Loucy (cell line): ENCODE measurements at regions not wholly inside any gene's neighbourhood (a gene's known extent, or its start where the extent isn't known, plus 50 kb on each side); places are given as distances from the start of the nearest gene placed in this dataset.

Experiments
- H2AFZ ChIP-seq: fragments of 200-600 bp; sonication (generic); 2 replicates; pipeline ENCODE4 v1.6.0; 2016; ENCODE audit warnings: antibody characterized with exemption, mild to moderate bottlenecking, low read length, moderate library complexity
- H3F3A ChIP-seq: fragments of 200-600 bp; 2 replicates; pipeline ENCODE4 v1.6.0; 2016; ENCODE audit warnings: antibody characterized with exemption, low read depth, mild to moderate bottlenecking
- H3K27me3 ChIP-seq: fragments of 200-600 bp; sonication (generic); 2 replicates; pipeline ENCODE4 v1.6.1; 2014; ENCODE audit warnings: low read length, mild to moderate bottlenecking; ENCODE audit not compliant: insufficient read depth, poor library complexity, severe bottlenecking
- H3K36me3 ChIP-seq: fragments of 200-600 bp; sonication (generic); 2 replicates; pipeline ENCODE4 v1.6.1; 2016; ENCODE audit warnings: low read length; ENCODE audit not compliant: insufficient read depth
- H3K4me1 ChIP-seq: fragments of 200-600 bp; sonication (generic); 2 replicates; pipeline ENCODE4 v1.5.1; 2014; ENCODE audit warnings: low read length, mild to moderate bottlenecking; ENCODE audit not compliant: insufficient read depth, poor library complexity, severe bottlenecking
- H3K4me2 ChIP-seq: fragments of 200-600 bp; sonication (generic); 2 replicates; pipeline ENCODE4 v1.6.0; 2014; ENCODE audit warnings: antibody characterized with exemption, low read length, low read depth, mild to moderate bottlenecking; ENCODE audit not compliant: poor library complexity, severe bottlenecking
- H3K4me3 ChIP-seq: fragments of 200-600 bp; sonication (generic); 2 replicates; pipeline ENCODE4 v1.5.1; 2014; ENCODE audit warnings: low read length, mild to moderate bottlenecking, mixed read lengths; ENCODE audit not compliant: poor library complexity, severe bottlenecking
- H3K79me2 ChIP-seq: fragments of 200-600 bp; sonication (generic); 2 replicates; pipeline ENCODE4 v1.6.1; 2014; ENCODE audit warnings: low read length; ENCODE audit not compliant: insufficient read depth
- H3K9ac ChIP-seq: fragments of 200-600 bp; sonication (generic); 2 replicates; pipeline ENCODE4 v1.6.0; 2014; ENCODE audit warnings: mild to moderate bottlenecking, low read depth, low read length, moderate library complexity; ENCODE audit not compliant: poor library complexity, severe bottlenecking
- H3K9me2 ChIP-seq: fragments of 200-600 bp; sonication (generic); replicated peaks from 2 replicates; pipeline ENCODE4 v1.6.1; 2016; ENCODE audit warnings: low read depth, low read length, mixed read lengths
- H3K9me3 ChIP-seq: fragments of 200-600 bp; sonication (generic); 2 replicates; pipeline ENCODE4 v1.6.1; 2014; ENCODE audit warnings: mild to moderate bottlenecking, antibody characterized with exemption, low read length, low read depth; ENCODE audit not compliant: insufficient read depth
- H4K20me1 ChIP-seq: fragments of 200-600 bp; sonication (generic); 2 replicates; pipeline ENCODE4 v1.6.0; 2014; ENCODE audit warnings: antibody characterized with exemption, low read length, mild to moderate bottlenecking; ENCODE audit not compliant: insufficient read depth, poor library complexity, severe bottlenecking
- EZH2phosphoT487 ChIP-seq: fragments of 200-600 bp; IDR thresholded peaks from 2 replicates; pipeline ENCODE4 v1.6.1; 2018; ENCODE audit warnings: antibody characterized with exemption, mild to moderate bottlenecking, moderate library complexity, borderline replicate concordance
- TF ChIP-seq, protein P1 (sequence below): fragments of 200-600 bp; sonication (generic); conservative IDR thresholded peaks from 2 replicates; pipeline ENCODE4 v1.5.1; 2014; ENCODE audit warnings: mild to moderate bottlenecking, antibody characterized with exemption, low read length

DNA sequence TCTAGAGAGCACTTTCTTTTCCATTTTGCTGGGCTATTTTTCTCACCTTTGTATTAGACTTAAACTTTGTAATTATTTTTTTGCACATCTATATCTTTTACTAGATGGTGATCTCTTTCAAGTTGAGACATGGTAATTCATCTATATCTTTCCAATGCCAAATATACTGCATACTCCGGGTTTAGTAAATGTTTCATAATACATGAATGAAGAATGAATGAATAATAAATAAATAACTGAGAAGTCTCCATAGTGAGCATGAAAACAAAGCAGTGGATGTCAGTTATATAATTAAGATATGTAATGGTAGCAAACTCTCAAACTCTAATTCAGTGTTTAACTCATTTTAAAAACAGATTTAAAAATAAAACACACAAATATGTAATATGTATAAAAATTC is 342.5 kb upstream of the KITLG start:
- Histone ChIP-seq H3K4me2 (no peak overlapping the region), H3K9ac (no peak overlapping the region), H3F3A (no peaks in the 10 kb centered on the region), H3K27me3 (no peaks in the 10 kb centered on the region), H3K4me1 (peaks cover 3% of the 10 kb centered on the region), H3K9me3 (no peaks in the 10 kb centered on the region), H3K4me3 (no peak overlapping the region), H3K36me3 (no peaks in the 10 kb centered on the region), H3K9me2 (no peaks in the 10 kb centered on the region), H2AFZ (no peak overlapping the region), H4K20me1 (no peaks in the 10 kb centered on the region), H3K79me2 (no peaks in the 10 kb centered on the region)
- TF ChIP-seq EZH2phosphoT487: no peak
- TF ChIP-seq, protein P1, sequence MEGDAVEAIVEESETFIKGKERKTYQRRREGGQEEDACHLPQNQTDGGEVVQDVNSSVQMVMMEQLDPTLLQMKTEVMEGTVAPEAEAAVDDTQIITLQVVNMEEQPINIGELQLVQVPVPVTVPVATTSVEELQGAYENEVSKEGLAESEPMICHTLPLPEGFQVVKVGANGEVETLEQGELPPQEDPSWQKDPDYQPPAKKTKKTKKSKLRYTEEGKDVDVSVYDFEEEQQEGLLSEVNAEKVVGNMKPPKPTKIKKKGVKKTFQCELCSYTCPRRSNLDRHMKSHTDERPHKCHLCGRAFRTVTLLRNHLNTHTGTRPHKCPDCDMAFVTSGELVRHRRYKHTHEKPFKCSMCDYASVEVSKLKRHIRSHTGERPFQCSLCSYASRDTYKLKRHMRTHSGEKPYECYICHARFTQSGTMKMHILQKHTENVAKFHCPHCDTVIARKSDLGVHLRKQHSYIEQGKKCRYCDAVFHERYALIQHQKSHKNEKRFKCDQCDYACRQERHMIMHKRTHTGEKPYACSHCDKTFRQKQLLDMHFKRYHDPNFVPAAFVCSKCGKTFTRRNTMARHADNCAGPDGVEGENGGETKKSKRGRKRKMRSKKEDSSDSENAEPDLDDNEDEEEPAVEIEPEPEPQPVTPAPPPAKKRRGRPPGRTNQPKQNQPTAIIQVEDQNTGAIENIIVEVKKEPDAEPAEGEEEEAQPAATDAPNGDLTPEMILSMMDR: no peak

GRCh38 chr12:88921890-88922532 is 341.7 kb upstream of the KITLG start:
- no peaks in the 10 kb centered on the region for H3F3A ChIP-seq
- no peaks in the 10 kb centered on the region for H3K79me2 ChIP-seq
- peaks cover 3% of the 10 kb centered on the region for H3K4me1 ChIP-seq
- H3K4me2 ChIP-seq: no peak overlapping the region
- no peaks in the 10 kb centered on the region for H4K20me1 ChIP-seq
- H3K27me3 ChIP-seq: no peaks in the 10 kb centered on the region
- H3K9me2 ChIP-seq: no peaks in the 10 kb centered on the region
- TF ChIP-seq EZH2phosphoT487: no peak
- TF ChIP-seq, protein P1: no peak
- H2AFZ ChIP-seq: no peak overlapping the region
- H3K4me3 ChIP-seq: no peak overlapping the region
- no peaks in the 10 kb centered on the region for H3K9me3 ChIP-seq
- H3K9ac ChIP-seq: no peak overlapping the region
- no peaks in the 10 kb centered on the region for H3K36me3 ChIP-seq

DNA sequence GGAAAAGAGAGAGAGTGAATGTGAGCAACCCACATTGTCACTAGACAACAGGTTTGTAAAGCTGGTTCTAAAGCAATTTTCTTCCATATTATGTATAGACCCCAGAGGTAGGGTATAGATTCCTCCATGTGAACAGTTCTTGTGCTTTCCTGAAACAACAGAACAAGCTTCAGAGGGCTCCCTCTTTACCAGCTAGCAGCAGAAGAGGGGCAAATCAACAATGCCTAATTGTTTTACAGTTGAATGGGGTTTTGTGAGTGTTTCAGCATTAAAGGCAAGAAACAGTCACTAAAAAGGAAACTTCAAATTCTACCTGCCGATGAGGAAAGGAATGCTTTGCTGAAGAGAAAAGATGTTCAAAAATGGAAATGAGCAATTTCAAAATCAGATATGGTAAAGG is 341.2 kb upstream of the KITLG start:
- H2AFZ ChIP-seq: no peak overlapping the region
- H3K4me3 ChIP-seq: no peak overlapping the region
- H3F3A ChIP-seq: no peaks in the 10 kb centered on the region
- peaks cover 3% of the 10 kb centered on the region for H3K4me1 ChIP-seq
- TF ChIP-seq EZH2phosphoT487: no peak
- TF ChIP-seq, protein P1: no peak
- no peaks in the 10 kb centered on the region for H3K27me3 ChIP-seq
- no peaks in the 10 kb centered on the region for H3K79me2 ChIP-seq
- H3K4me2 ChIP-seq: no peak overlapping the region
- no peak overlapping the region for H3K9ac ChIP-seq
- H3K9me2 ChIP-seq: no peaks in the 10 kb centered on the region
- H3K36me3 ChIP-seq: no peaks in the 10 kb centered on the region
- H4K20me1 ChIP-seq: no peaks in the 10 kb centered on the region
- H3K9me3 ChIP-seq: no peaks in the 10 kb centered on the region
